ENCODE measurements at regions not wholly inside any gene's neighbourhood (a gene's known extent, or its start where the extent isn't known, plus 50 kb on each side); places are given as distances from the start of the nearest gene placed in this dataset.

DNA sequence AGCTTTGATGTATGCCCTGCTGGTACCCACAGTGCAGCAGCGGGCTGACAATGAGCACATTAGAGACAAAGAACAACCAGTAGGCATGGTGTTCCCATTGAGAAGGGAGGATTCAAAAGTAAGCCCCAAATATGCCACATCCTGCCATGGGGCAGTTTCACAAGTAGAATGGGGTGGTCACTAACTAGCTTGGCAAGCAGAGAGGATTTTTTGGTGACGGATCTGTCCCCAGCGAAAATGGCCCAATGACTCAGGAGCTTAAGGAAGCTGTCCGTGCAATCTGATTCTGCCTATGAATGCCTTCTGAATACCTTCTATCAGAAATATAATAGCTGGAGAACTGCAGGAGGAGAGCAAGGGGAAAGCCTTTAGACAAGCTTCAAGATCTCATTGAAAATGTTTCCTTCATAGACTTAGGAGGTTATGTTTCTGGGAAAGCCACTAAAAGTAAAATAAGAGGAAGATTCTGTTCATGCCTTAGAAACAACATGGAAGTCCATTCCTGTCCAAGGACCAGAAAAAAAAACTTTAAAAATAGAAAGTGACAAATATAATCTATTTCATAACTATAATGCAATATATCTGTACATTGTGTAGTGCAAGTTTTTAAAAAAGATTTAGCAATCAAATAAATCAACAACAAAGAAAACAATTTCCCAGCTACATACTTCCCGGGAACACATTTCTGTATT is 117.5 kb upstream of the SLC14A2 start:
- H3K9me3 Mint-ChIP-seq (ENCODE audit: unreplicated experiment): peaks cover 1% of the 10 kb centered on the region
- peaks cover 7% of the 10 kb centered on the region for H3K27me3 ChIP-seq (ENCODE audit: insufficient read depth, low read length)

DNA sequence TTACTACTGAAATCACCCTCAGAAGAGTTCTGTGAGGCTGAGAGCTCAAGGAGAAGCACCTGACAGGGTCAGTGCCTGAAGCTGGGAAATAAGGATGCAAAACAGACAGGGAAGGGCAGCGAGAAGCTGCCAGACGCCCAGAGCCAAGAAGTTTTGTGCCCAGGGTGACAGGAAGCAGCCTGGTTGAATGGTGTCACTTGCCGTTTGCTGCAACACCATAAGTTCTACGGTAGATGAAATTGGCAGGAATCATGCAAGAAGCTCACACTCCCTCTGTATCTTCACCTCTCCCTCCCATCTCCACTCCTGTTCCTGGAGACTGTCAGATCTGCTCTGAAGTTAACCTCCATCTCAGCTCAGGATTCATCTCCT is 117.0 kb upstream of the SLC14A2 start:
- no peak overlapping the region for H3K4me3 ChIP-seq (ENCODE audit: insufficient read depth, low read depth, low read length)
- H3K4me1 Mint-ChIP-seq (ENCODE audit: low read depth, unreplicated experiment): no peaks in the 10 kb centered on the region
- no peak overlapping the region for H3K4me3 Mint-ChIP-seq (ENCODE audit: unreplicated experiment)
- H3K4me1 ChIP-seq (ENCODE audit: insufficient read depth, low read length): no peaks in the 10 kb centered on the region
- peaks cover 7% of the 10 kb centered on the region for H3K27me3 ChIP-seq (ENCODE audit: insufficient read depth, low read length)
- peaks cover 15% of the 10 kb centered on the region for H3K27me3 Mint-ChIP-seq (ENCODE audit: low read depth, unreplicated experiment)
- H3K9ac ChIP-seq (ENCODE audit: low read length): no peak overlapping the region
- H3K36me3 Mint-ChIP-seq (ENCODE audit: low read depth, unreplicated experiment): no peaks in the 10 kb centered on the region
- H2AFZ ChIP-seq (ENCODE audit: low read depth, low read length): no peak overlapping the region
- TF ChIP-seq, protein P1, sequence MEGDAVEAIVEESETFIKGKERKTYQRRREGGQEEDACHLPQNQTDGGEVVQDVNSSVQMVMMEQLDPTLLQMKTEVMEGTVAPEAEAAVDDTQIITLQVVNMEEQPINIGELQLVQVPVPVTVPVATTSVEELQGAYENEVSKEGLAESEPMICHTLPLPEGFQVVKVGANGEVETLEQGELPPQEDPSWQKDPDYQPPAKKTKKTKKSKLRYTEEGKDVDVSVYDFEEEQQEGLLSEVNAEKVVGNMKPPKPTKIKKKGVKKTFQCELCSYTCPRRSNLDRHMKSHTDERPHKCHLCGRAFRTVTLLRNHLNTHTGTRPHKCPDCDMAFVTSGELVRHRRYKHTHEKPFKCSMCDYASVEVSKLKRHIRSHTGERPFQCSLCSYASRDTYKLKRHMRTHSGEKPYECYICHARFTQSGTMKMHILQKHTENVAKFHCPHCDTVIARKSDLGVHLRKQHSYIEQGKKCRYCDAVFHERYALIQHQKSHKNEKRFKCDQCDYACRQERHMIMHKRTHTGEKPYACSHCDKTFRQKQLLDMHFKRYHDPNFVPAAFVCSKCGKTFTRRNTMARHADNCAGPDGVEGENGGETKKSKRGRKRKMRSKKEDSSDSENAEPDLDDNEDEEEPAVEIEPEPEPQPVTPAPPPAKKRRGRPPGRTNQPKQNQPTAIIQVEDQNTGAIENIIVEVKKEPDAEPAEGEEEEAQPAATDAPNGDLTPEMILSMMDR (IDR thresholded peaks at IDR 0.05; ENCODE audit: insufficient read depth, low read depth, low read length): no peak
- TF ChIP-seq EZH2 (IDR thresholded peaks at IDR 0.05; ENCODE audit: insufficient read depth, low read length): no peak
- no peak overlapping the region for H3K4me2 ChIP-seq (ENCODE audit: low read length)
- H3K27ac ChIP-seq (ENCODE audit: low read depth, low read length): no peak overlapping the region
- H3K36me3 ChIP-seq (ENCODE audit: insufficient read depth, low read length): no peaks in the 10 kb centered on the region
- H3K27ac Mint-ChIP-seq (ENCODE audit: unreplicated experiment): no peak overlapping the region
- no peak for DNase-seq (ENCODE audit: low read depth)
- H3K9me3 ChIP-seq (ENCODE audit: insufficient read depth, low read depth, low read length): no peaks in the 10 kb centered on the region
- peaks cover 1% of the 10 kb centered on the region for H3K9me3 Mint-ChIP-seq (ENCODE audit: unreplicated experiment)
- no peaks in the 10 kb centered on the region for H4K20me1 ChIP-seq (ENCODE audit: insufficient read depth, low read length)
- FAIRE-seq: no peak
- no peaks in the 10 kb centered on the region for H3K79me2 ChIP-seq (ENCODE audit: insufficient read depth, low read length)

More for the DNA sequence above, 117.5 kb upstream of the SLC14A2 start:
- peaks cover 15% of the 10 kb centered on the region for H3K27me3 Mint-ChIP-seq (ENCODE audit: low read depth, unreplicated experiment)
- H3K27ac ChIP-seq (ENCODE audit: low read depth, low read length): no peak overlapping the region
- no peaks in the 10 kb centered on the region for H3K4me1 Mint-ChIP-seq (ENCODE audit: low read depth, unreplicated experiment)
- no peaks in the 10 kb centered on the region for H3K9me3 ChIP-seq (ENCODE audit: insufficient read depth, low read depth, low read length)
- no peaks in the 10 kb centered on the region for H3K4me1 ChIP-seq (ENCODE audit: insufficient read depth, low read length)
- no peaks in the 10 kb centered on the region for H4K20me1 ChIP-seq (ENCODE audit: insufficient read depth, low read length)
- no peak for FAIRE-seq
- H3K27ac Mint-ChIP-seq (ENCODE audit: unreplicated experiment): no peak overlapping the region
- no peak overlapping the region for H3K4me2 ChIP-seq (ENCODE audit: low read length)
- TF ChIP-seq, protein P1 (IDR thresholded peaks at IDR 0.05; ENCODE audit: insufficient read depth, low read depth, low read length): no peak
- TF ChIP-seq EZH2 (IDR thresholded peaks at IDR 0.05; ENCODE audit: insufficient read depth, low read length): no peak
- no peak overlapping the region for H3K9ac ChIP-seq (ENCODE audit: low read length)
- no peaks in the 10 kb centered on the region for H3K79me2 ChIP-seq (ENCODE audit: insufficient read depth, low read length)
- no peak for DNase-seq (ENCODE audit: low read depth)
- no peaks in the 10 kb centered on the region for H3K36me3 ChIP-seq (ENCODE audit: insufficient read depth, low read length)
- no peak overlapping the region for H3K4me3 ChIP-seq (ENCODE audit: insufficient read depth, low read depth, low read length)
- H2AFZ ChIP-seq (ENCODE audit: low read depth, low read length): no peak overlapping the region
- no peak overlapping the region for H3K4me3 Mint-ChIP-seq (ENCODE audit: unreplicated experiment)
- no peaks in the 10 kb centered on the region for H3K36me3 Mint-ChIP-seq (ENCODE audit: low read depth, unreplicated experiment)

DNA sequence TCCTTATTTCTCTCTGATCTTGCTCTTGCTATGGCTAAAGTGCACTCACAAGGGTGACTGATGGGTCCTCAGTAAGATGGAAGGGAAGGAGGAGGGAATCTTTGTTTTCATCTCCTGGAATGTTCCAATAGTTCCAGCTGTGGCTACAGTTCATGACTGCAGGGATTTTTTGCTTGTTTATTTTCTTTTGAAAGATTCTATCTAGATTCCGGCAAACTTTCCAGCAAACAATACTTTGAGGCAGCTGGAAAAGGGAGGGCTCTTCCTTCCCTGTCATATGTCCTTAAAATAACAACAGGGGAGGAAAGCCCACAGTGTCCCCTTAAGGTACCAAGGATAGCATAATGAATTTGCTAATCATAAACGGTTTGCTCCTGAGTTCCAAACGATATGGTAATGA is 111.3 kb upstream of the SLC14A2 start:
- FAIRE-seq: no peak
- Histone ChIP-seq H3K36me3 (ENCODE audit: insufficient read depth, low read length) (no peaks in the 10 kb centered on the region), H3K4me2 (ENCODE audit: low read length) (no peak overlapping the region), H3K9me3 (ENCODE audit: insufficient read depth, low read depth, low read length) (no peaks in the 10 kb centered on the region), H3K4me3 (ENCODE audit: insufficient read depth, low read depth, low read length) (no peak overlapping the region), H2AFZ (ENCODE audit: low read depth, low read length) (no peak overlapping the region), H3K79me2 (ENCODE audit: insufficient read depth, low read length) (no peaks in the 10 kb centered on the region), H3K9ac (ENCODE audit: low read length) (no peak overlapping the region), H3K4me1 (ENCODE audit: insufficient read depth, low read length) (no peaks in the 10 kb centered on the region), H3K27me3 (ENCODE audit: insufficient read depth, low read length) (peaks cover 10% of the 10 kb centered on the region), H3K27ac (ENCODE audit: low read depth, low read length) (no peak overlapping the region), H4K20me1 (ENCODE audit: insufficient read depth, low read length) (no peaks in the 10 kb centered on the region)
- DNase-seq (ENCODE audit: low read depth): no peak
- no peaks in the 10 kb centered on the region for H3K36me3 Mint-ChIP-seq (ENCODE audit: low read depth, unreplicated experiment)
- peaks cover 1% of the 10 kb centered on the region for H3K4me1 Mint-ChIP-seq (ENCODE audit: low read depth, unreplicated experiment)
- H3K9me3 Mint-ChIP-seq (ENCODE audit: unreplicated experiment): peaks cover 8% of the 10 kb centered on the region
- peaks cover 9% of the 10 kb centered on the region for H3K27me3 Mint-ChIP-seq (ENCODE audit: low read depth, unreplicated experiment)
- H3K27ac Mint-ChIP-seq (ENCODE audit: unreplicated experiment): no peak overlapping the region
- no peak for TF ChIP-seq EZH2 (IDR thresholded peaks at IDR 0.05; ENCODE audit: insufficient read depth, low read length)
- TF ChIP-seq, protein P1 (IDR thresholded peaks at IDR 0.05; ENCODE audit: insufficient read depth, low read depth, low read length): no peak
- no peak overlapping the region for H3K4me3 Mint-ChIP-seq (ENCODE audit: unreplicated experiment)

All from astrocyte (in vitro differentiated cells and primary cell).